ENCODE measurements at regions not wholly inside any gene's neighbourhood (a gene's known extent, or its start where the extent isn't known, plus 50 kb on each side); places are given as distances from the start of the nearest gene placed in this dataset.

DNA sequence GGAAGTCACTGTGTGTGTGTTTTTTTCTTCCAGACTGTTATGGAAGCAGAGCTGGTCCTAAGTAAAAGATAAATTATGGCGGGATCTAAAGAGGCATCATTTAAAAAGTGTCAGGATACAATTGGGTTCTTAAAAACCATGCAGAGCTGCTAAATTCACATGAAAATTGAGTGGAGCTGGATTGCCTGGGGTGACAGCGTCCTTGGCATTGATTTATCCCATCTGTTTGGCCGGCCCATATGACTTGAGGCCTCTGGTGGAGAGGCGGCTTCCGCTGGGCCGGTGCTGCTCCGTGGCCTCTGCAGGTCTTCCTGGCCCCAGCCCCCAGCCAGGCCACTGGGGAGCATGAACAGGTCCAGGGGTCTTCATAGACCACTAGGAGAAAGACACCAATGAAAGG lies 165.5 kb downstream of the GLI2 start:
- TF ChIP-seq, protein P1, sequence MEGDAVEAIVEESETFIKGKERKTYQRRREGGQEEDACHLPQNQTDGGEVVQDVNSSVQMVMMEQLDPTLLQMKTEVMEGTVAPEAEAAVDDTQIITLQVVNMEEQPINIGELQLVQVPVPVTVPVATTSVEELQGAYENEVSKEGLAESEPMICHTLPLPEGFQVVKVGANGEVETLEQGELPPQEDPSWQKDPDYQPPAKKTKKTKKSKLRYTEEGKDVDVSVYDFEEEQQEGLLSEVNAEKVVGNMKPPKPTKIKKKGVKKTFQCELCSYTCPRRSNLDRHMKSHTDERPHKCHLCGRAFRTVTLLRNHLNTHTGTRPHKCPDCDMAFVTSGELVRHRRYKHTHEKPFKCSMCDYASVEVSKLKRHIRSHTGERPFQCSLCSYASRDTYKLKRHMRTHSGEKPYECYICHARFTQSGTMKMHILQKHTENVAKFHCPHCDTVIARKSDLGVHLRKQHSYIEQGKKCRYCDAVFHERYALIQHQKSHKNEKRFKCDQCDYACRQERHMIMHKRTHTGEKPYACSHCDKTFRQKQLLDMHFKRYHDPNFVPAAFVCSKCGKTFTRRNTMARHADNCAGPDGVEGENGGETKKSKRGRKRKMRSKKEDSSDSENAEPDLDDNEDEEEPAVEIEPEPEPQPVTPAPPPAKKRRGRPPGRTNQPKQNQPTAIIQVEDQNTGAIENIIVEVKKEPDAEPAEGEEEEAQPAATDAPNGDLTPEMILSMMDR (IDR thresholded peaks at IDR 0.05; ENCODE audit: low read depth, low read length) = no peak
- H3K27me3 ChIP-seq = no peaks in the 10 kb centered on the region
- H3K27ac ChIP-seq = peak overlapping the region; percentile 13
- peaks cover 30% of the 10 kb centered on the region for H3K4me1 ChIP-seq (ENCODE audit: low read depth)
- no peak for DNase-seq (ENCODE audit: low read depth in 1 of 2, low spot score in 1 of 2)
- no peaks in the 10 kb centered on the region for H3K9me3 ChIP-seq (ENCODE audit: low read depth)
- H3K4me3 ChIP-seq = no peak overlapping the region
- no peaks in the 10 kb centered on the region for H3K36me3 ChIP-seq

DNA sequence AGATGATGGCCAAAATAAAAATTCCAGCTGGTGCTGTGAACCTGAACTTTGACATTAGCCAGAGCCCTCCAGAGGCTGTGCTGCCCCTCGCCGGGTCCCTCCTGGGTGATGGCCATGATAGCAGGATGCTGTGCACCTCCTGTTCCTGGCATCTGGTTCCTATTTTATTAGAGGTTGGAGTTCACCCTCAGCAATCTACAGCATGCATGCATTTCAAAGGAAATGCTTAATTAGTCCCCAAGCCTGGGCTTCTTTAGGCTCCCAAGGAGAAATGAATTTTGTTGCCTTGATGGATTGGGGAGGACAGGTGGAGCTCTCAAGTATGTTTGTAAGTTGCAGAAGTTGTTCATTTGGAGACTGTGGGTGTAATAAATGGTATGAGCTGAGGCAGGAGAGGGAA lies 166.9 kb downstream of the GLI2 start:
- H3K9me3 ChIP-seq (ENCODE audit: low read depth) = no peaks in the 10 kb centered on the region
- H3K4me1 ChIP-seq (ENCODE audit: low read depth) = peaks cover 24% of the 10 kb centered on the region
- no peaks in the 10 kb centered on the region for H3K27me3 ChIP-seq
- TF ChIP-seq, protein P1 (IDR thresholded peaks at IDR 0.05; ENCODE audit: low read depth, low read length) = no peak
- H3K36me3 ChIP-seq = no peaks in the 10 kb centered on the region
- H3K27ac ChIP-seq = no peak overlapping the region
- no peak for DNase-seq (ENCODE audit: low read depth in 1 of 2, low spot score in 1 of 2)
- H3K4me3 ChIP-seq = no peak overlapping the region

DNA sequence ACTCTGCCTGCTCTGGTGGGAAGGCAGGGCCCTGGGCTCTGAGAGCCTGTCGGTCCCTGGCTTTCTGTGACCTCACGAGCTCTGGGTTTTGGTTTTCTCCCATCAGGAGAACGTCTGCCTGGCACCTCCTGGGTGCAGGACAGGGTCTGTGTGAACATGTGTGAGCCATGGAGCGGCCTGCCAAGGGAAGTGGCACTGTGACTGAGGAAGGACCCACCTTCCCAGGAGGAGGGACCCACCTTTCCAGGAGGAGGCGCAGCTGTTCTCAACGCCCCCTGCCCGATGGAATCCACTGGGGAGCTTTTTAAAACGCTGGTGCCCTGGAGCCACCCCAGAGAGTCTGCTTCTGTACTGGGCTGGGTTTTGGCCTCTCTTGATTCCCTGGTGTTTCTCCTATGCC lies 168.7 kb downstream of the GLI2 start:
- DNase-seq (ENCODE audit: low read depth in 1 of 2, low spot score in 1 of 2) = no peak
- Histone ChIP-seq H3K27me3 (no peaks in the 10 kb centered on the region), H3K27ac (peak overlapping the region; percentile 42), H3K4me1 (ENCODE audit: low read depth) (peaks cover 18% of the 10 kb centered on the region), H3K9me3 (ENCODE audit: low read depth) (no peaks in the 10 kb centered on the region), H3K4me3 (no peak overlapping the region), H3K36me3 (no peaks in the 10 kb centered on the region)
- TF ChIP-seq, protein P1 (IDR thresholded peaks at IDR 0.05; ENCODE audit: low read depth, low read length) = no peak

DNA sequence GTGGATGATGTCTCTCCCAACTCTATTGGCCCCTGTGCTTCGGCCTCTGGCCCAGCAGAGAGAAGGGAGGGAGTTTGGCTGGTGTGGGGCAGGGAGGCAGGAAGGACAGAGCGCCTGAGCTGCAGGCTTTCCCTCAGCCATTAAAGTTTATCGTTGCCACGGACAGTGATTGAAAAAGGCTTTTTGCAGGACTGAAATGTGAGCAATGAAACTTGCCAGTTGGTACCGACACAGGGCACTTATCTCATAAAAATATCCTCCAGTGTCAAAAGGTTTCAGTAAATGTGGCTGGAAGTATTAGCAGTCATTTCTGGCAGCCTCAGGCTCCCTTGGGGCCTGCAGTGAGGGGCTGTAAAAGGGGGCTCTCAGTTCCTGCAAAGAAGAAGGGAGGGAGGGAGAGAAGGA lies 169.2 kb downstream of the GLI2 start:
- Histone ChIP-seq H3K27ac (peak overlapping the region; percentile 42), H3K4me3 (no peak overlapping the region), H3K36me3 (no peaks in the 10 kb centered on the region), H3K9me3 (ENCODE audit: low read depth) (no peaks in the 10 kb centered on the region), H3K27me3 (no peaks in the 10 kb centered on the region), H3K4me1 (ENCODE audit: low read depth) (peaks cover 15% of the 10 kb centered on the region)
- TF ChIP-seq, protein P1 (IDR thresholded peaks at IDR 0.05; ENCODE audit: low read depth, low read length) = no peak
- DNase-seq (ENCODE audit: low read depth in 1 of 2, low spot score in 1 of 2) = peak in 1 of 2 donors; percentile 19

DNA sequence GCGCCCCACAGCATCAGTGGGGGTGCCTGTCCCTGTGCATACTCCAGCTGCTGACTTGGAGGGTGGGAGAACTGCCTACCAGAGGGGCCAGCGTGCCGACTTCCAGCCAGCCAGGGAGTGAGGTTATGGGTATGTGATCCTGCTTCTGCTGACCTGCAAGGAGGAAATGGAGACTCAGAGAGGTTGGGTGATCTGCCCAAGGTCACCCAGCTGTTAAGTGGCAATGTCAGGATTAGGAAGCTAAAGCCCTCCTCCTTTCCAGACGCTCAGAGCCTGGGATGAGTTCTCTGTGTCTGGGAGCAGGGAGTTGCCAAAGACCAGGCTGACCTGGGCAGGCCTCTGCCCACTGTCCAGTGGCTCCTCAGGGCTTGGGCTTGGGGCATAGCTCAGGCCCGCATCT lies 169.6 kb downstream of the GLI2 start:
- DNase-seq (ENCODE audit: low read depth in 1 of 2, low spot score in 1 of 2) = no peak
- H3K4me1 ChIP-seq (ENCODE audit: low read depth) = peaks cover 12% of the 10 kb centered on the region
- peak overlapping the region; percentile 42 for H3K27ac ChIP-seq
- H3K27me3 ChIP-seq = no peaks in the 10 kb centered on the region
- TF ChIP-seq, protein P1 (IDR thresholded peaks at IDR 0.05; ENCODE audit: low read depth, low read length) = no peak
- no peaks in the 10 kb centered on the region for H3K9me3 ChIP-seq (ENCODE audit: low read depth)
- no peaks in the 10 kb centered on the region for H3K36me3 ChIP-seq
- no peak overlapping the region for H3K4me3 ChIP-seq

Measured in cardiac muscle cell (in vitro differentiated cells and primary cell).